NCI-H345 (cell line): ENCODE measurements at regions not wholly inside any gene's neighbourhood (a gene's known extent, or its start where the extent isn't known, plus 50 kb on each side); places are given as distances from the start of the nearest gene placed in this dataset.
"Not testable (repeated sequence)": the region's sequence is repeated elsewhere in the genome, so short reads cannot be mapped to it uniquely, and the experiment has no call there.

Experiments used
- DNase-seq: peaks from one replicate; lab custom pipeline; 2025; lab: John Stamatoyannopoulos, UW

DNA sequence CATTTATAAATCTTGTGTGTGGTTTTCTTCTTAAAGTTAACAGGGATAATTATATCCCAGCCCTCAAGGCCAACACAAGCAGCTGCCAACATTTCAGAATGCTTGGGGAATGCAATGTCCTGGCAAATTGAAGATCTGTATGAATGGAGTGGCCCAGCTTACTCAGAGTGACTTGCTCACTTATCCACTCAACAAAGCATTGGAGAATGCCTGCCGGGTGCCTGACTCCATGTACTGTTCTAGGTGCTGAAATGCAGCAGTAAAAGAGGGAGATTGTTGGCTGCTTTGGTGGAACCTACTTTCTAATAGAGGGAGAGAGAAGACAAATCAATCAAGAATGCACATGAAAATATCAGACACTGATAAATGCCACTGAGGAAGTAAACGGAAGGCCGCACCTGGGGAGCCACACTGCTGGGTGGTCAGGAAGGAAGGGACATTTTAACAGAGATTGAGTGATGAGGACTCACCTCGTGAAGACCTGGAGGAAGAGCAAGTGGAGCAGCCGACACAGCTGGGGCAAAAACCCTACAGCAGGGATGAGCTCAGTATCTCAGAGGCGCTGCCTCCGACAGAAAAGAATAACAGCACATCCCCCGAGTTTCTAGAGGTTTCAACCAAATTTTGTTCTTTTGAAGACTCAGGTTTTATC is 61.2 kb upstream of the VASH1 start:
- DNase-seq = no peak

DNA sequence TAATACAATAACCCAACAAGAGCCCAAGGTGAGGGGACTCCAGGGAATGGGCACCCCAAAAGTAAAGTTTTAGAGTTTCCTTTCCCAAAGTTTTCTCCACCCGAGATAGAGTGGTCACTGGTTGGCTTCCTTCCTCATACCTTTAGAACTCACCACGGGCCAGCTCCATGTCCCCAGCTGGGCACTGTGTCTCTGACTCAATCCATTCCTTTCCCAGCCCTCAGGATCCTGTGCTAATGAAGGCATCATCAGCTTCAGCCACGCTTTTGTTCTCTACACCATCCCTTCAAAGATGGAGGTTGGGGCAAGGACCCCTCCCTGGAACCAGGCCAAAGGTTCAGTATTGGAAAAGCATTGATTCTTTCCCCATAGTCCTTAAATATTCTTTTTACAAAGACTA is 59.8 kb upstream of the VASH1 start:
- DNase-seq = no peak

DNA sequence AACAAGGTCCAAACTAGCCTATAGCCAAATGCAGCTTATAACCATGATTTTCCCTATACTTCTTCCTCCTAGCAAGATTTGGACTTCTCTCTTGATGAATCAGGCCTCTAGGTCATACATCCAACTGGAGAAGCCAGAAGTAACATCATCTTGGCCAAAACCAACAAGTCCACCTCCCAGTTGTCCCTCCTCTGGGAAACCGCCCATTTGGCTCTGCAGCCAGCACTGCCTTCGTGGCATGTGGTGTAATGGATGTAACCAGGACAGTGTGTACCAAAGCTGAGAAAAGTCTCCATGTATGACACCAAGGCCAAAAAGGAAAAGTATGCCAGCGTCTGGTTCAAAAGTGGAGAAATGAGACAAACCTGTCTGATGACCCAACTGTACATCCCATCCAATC is 59.3 kb upstream of the VASH1 start:
- DNase-seq = no peak

DNA sequence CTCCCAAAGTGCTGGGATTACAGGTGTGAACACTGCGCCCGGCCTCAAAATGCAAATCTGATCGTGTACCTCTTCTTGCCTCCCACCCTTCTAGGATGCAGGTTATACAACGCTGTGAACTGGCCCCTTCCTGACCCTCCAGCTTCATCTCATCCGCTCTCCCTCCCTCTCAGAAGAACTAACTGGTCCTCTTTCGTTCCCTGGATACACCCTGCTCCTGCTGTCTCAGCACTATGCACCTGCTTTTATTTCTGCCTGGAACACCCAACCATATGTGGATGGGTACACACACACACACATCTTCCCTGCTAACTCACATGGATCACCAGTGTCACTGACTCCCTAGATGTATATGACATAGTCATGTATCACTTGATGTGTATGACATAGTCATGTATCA is 56.1 kb upstream of the VASH1 start:
- no peak for DNase-seq

DNA sequence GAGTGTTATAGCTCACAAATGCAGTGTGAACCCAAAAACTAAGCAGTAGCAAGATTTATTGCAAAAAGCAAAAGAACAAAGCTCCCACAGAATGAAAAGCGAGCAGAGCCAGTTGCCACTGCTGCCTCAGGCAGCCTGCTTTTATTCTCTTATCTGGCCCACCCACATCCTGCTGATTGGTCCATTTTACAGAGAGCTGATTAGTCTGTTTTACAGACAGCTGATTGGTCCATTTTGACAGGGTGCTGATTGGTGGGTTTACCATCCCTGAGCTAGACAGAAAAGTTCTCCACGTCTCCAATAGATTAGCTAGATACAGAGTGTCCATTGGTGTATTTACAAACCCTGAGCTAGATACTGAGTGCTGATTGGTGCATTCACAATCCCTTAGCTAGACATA is 55.1 kb upstream of the VASH1 start:
- not testable (repeated sequence) for DNase-seq

DNA sequence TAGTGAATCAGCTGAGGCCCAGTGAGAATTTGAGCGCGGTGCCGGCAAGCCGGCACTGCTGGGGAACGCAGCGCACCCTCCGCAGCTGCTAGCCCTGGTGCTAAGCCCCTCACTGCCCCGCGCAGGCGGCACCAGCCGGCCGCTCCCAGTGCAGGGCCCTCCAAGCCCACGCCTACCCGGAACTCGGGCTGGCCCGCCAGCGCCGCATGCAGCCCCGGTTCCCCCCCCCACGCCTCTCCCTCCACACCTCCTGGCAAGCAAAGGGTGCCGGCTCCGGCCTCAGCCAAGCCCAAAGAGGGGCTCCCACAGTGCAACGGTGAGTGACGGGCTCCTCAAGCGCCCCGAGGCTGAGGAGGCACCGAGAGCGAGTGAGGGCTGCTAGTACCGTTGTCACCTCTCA is 54.5 kb upstream of the VASH1 start:
- DNase-seq = no peak

DNA sequence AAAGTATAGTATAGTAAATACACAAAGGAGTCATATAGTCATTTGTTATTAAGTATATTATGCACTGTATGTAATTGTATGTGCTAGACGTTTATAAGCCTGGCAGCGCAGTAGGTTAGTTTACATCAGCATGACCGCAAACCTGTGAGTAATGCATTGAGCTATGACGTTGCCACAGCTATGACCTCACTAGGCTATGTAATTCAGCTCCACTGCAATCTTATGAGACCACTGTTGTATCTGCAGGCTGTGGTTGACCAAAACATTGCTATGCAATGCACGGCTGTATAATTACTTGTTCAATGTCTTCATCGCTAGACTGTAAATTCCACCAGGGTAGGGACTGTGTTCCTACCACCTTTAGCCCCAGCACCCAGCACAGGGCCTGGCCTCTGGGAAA is 53.2 kb upstream of the VASH1 start:
- DNase-seq = no peak

DNA sequence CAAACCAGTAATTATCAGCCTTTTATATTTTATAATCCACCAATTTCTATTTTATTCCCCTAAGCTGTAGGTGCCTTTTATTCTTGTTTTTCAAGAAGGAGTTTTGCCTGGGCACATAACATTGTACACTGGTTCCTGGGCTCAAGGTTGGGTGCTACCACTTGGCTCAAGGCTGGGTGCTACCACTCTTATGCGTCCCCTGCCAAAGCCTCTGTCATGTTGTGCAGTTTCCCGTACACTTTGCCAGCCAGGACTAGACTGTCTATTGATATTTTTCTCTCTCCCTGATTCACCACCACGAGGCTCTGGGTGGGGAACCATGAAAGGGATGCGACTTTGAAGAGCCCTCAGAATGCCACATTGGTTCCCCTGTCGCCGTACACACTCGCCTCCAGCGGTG is 52.5 kb upstream of the VASH1 start:
- DNase-seq = no peak

DNA sequence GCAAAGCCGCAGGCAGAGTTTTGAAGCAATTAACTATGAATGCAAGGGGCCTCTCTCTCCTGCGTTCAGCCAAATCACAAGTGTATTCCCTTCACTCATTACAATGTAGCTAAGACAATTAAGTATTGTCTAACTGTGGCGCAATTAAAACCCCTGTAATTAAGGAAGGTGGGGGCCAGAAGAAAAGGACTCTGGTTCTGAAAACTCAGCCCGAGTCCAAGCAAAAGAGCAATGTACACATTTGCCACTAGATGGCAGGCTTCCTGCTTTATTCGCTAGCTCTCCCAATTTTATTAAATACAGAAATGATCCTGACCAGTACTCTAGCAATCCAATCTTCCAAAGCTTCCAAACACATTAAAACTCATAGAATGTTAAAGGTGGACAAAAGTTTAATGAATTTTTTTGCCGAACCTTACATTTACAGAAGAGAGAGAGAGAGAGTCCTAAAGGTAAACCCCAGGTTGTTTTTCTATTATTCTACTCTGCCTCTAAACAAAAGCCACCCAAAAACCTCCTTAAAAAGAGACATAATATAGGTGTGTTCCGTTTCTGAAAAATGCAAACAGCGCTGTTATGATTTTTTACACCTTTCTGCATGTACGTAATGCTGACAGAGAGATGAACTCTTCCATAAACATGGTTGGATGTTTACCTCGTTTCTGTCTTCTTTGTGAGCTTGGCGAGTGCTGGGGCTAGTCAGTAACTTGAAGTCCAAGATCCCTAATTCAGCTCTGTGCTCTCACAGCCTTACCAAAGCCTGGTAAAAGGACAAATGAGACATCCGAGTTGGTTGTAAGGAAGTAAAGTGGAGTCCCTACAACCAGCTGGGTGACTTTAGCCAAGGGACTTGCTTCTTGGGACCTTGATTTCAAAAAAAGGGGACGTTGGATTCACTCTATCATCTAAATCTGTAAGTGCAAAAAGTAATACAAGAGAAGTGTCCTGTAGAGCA is 50.9 kb upstream of the VASH1 start:
- peak; percentile 57 for DNase-seq
